HEK293 (cell line): ENCODE measurements at regions not wholly inside any gene's neighbourhood (a gene's known extent, or its start where the extent isn't known, plus 50 kb on each side); places are given as distances from the start of the nearest gene placed in this dataset.

Experiments
- CTCF ChIA-PET: fragments of 350-600 bp; formaldehyde crosslinking; extraction: SDS; loops from one replicate; lab custom pipeline; 2021; ENCODE audit warnings: antibody characterized with exemption; lab: Yijun Ruan, JAX
- POLR2A ChIA-PET: fragments of 300-600 bp; formaldehyde crosslinking; extraction: SDS; loops from one replicate; lab custom pipeline; 2020; ENCODE audit warnings: antibody characterized with exemption, inconsistent platforms; lab: Yijun Ruan, JAX
- H3K27ac ChIP-seq: fragments of 200-500 bp; sonication (Bioruptor generic); 2 replicates; pipeline ENCODE4 v1.5.1; 2014; ENCODE audit warnings: low read depth, low read length, control low read depth, inconsistent platforms; ENCODE audit errors: extremely low read depth
- H3K36me3 ChIP-seq, 2 experiments: fragments of 200-500 bp in 1 of 2; sonication (Bioruptor generic) in 1 of 2; 1 replicate in 1 of 2; 2 replicates in 1 of 2; pipeline ENCODE4 v1.5.1; 2014 to 2017; ENCODE audit warnings: inconsistent platforms in 2 of 2, low read length in 2 of 2; ENCODE audit not compliant: control insufficient read depth in 2 of 2, insufficient read depth in 1 of 2
- H3K4me1 ChIP-seq: fragments of 200-500 bp; sonication (Bioruptor generic); 2 replicates; pipeline ENCODE4 v1.5.1; 2014; ENCODE audit warnings: mild to moderate bottlenecking, low read length, inconsistent platforms; ENCODE audit not compliant: control insufficient read depth, insufficient read depth
- H3K4me3 ChIP-seq: 2 replicates; pipeline ENCODE4 v1.5.1; 2011; ENCODE audit warnings: low read depth, mild to moderate bottlenecking, control low read depth, low read length, moderate library complexity
- H3K9me3 ChIP-seq: fragments of 200-500 bp; sonication (Bioruptor generic); 2 replicates; pipeline ENCODE4 v1.5.1; 2014; ENCODE audit warnings: low read depth, low read length, inconsistent platforms; ENCODE audit not compliant: control insufficient read depth, insufficient read depth
- EGR2 ChIP-seq: fragments of 450-650 bp; formaldehyde crosslinking; IDR thresholded peaks from 2 replicates; pipeline ENCODE4 v1.5.1; 2016; ENCODE audit warnings: low read depth, missing biosample characterization, missing genetic modification characterization
- GLIS1 ChIP-seq: fragments of 450-650 bp; formaldehyde crosslinking; IDR thresholded peaks from 2 replicates; pipeline ENCODE4 v1.5.1; 2016; ENCODE audit warnings: missing biosample characterization, missing genetic modification characterization
- MEIS1 ChIP-seq: sonication (generic); formaldehyde crosslinking; IDR thresholded peaks from 2 replicates; pipeline ENCODE4 v1.8.1; 2022; ENCODE audit warnings: missing genetic modification reagents, mild to moderate bottlenecking, borderline replicate concordance
- TCF7L2 ChIP-seq: IDR thresholded peaks from 2 replicates; pipeline ENCODE4 v1.6.1; 2011; ENCODE audit warnings: low read depth, mild to moderate bottlenecking, inconsistent platforms, low read length, moderate library complexity, borderline replicate concordance
- TRIM28 ChIP-seq: IDR thresholded peaks from 2 replicates; pipeline ENCODE4 v1.6.1; 2011; ENCODE audit warnings: low read length, control low read depth, borderline replicate concordance
- YY1 ChIP-seq: fragments of 450-650 bp; formaldehyde crosslinking; IDR thresholded peaks from 2 replicates; pipeline ENCODE4 v1.5.1; 2018; ENCODE audit warnings: missing biosample characterization, missing genetic modification characterization
- ZBTB21 ChIP-seq: fragments of 450-650 bp; formaldehyde crosslinking; IDR thresholded peaks from 2 replicates; pipeline ENCODE4 v1.5.1; 2017; ENCODE audit warnings: missing biosample characterization, missing genetic modification characterization
- ZNF155 ChIP-seq: fragments of 450-650 bp; formaldehyde crosslinking; IDR thresholded peaks from 2 replicates; pipeline ENCODE4 v1.5.1; 2016; ENCODE audit warnings: missing biosample characterization, missing genetic modification characterization
- ZNF202 ChIP-seq: fragments of 450-650 bp; formaldehyde crosslinking; IDR thresholded peaks from 2 replicates; pipeline ENCODE4 v1.5.1; 2016; ENCODE audit warnings: missing biosample characterization, missing genetic modification characterization, borderline replicate concordance
- ZNF214 ChIP-seq: fragments of 450-650 bp; formaldehyde crosslinking; IDR thresholded peaks from 2 replicates; pipeline ENCODE4 v1.5.1; 2017; ENCODE audit warnings: missing biosample characterization, mild to moderate bottlenecking, missing genetic modification characterization, borderline replicate concordance
- ZNF292 ChIP-seq: fragments of 450-650 bp; formaldehyde crosslinking; IDR thresholded peaks from 2 replicates; pipeline ENCODE4 v1.5.1; 2016; ENCODE audit warnings: low read depth, missing biosample characterization, missing genetic modification characterization, borderline replicate concordance
- ZNF302 ChIP-seq: fragments of 450-650 bp; formaldehyde crosslinking; IDR thresholded peaks from 2 replicates; pipeline ENCODE4 v1.5.1; 2016; ENCODE audit warnings: missing biosample characterization, missing genetic modification characterization, low read depth
- ZNF530 ChIP-seq: fragments of 450-650 bp; formaldehyde crosslinking; IDR thresholded peaks from 2 replicates; pipeline ENCODE4 v1.5.1; 2016; ENCODE audit warnings: low read depth, missing biosample characterization, missing genetic modification characterization
- ZNF664 ChIP-seq: fragments of 450-650 bp; formaldehyde crosslinking; IDR thresholded peaks from 2 replicates; pipeline ENCODE4 v1.5.1; 2016; ENCODE audit warnings: missing biosample characterization, missing genetic modification characterization
- ZNF747 ChIP-seq: fragments of 450-650 bp; formaldehyde crosslinking; IDR thresholded peaks from 2 replicates; pipeline ENCODE4 v1.5.1; 2016; ENCODE audit warnings: missing biosample characterization, missing genetic modification characterization
- TF ChIP-seq, protein P1 (sequence below): sonication (generic); formaldehyde crosslinking; IDR thresholded peaks from 2 replicates; pipeline ENCODE4 v1.8.1; 2022; ENCODE audit warnings: mild to moderate bottlenecking, moderate library complexity, missing genetic modification reagents
- TF ChIP-seq, protein P2 (sequence below): fragments of 450-650 bp; formaldehyde crosslinking; IDR thresholded peaks from 2 replicates; pipeline ENCODE4 v1.5.1; 2016; ENCODE audit warnings: missing biosample characterization, missing genetic modification characterization
- TF ChIP-seq, protein P3 (sequence below): fragments of 450-650 bp; formaldehyde crosslinking; IDR thresholded peaks from 2 replicates; pipeline ENCODE4 v1.5.1; 2016; ENCODE audit warnings: missing biosample characterization, missing genetic modification characterization
- TF ChIP-seq, protein P4 (sequence below): fragments of 450-650 bp; formaldehyde crosslinking; IDR thresholded peaks from 2 replicates; pipeline ENCODE4 v1.5.1; 2016; ENCODE audit warnings: missing biosample characterization, missing genetic modification characterization, low read depth
- TF ChIP-seq, protein P5 (sequence below): fragments of 450-650 bp; IDR thresholded peaks from 2 replicates; pipeline ENCODE4 v1.5.1; 2018; ENCODE audit warnings: missing biosample characterization, missing genetic modification characterization
- TF ChIP-seq, protein P6 (sequence below): fragments of 450-650 bp; formaldehyde crosslinking; IDR thresholded peaks from 2 replicates; pipeline ENCODE4 v1.5.1; 2016; ENCODE audit warnings: missing biosample characterization, missing genetic modification characterization
- TF ChIP-seq, protein P7 (sequence below): fragments of 450-650 bp; formaldehyde crosslinking; IDR thresholded peaks from 2 replicates; pipeline ENCODE4 v1.5.1; 2017; ENCODE audit warnings: missing biosample characterization, missing genetic modification characterization

DNA sequence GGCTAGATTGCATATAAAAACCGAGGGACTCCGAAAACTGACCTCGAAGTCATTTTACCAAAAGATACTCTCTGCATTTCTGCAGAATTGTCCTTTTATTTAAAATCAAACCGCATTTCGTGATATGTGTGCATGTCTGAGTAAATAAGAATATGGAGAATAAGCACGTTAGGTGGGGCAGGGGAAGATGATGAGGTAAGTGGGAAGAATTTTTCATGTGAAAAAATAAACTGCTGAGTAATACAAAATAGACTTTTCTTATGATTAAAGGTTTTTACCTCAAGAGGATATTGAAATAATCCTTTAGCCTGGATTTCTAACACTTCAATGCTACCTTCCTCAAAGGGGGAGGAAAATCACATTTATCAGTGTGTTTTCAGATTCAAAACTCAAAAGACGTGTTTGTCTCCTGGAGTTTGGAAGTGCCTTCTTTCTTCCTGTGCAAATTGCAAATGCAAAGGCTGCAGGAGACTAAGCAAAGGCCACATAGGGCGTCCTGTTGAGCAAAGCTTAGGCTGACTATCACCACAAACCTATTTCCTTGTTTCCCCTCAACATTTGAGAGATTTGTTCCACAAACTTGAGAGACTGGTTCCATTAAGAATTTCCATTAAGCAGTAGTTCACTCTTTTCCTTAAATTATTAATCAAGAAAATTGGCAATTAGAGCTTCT is 813.5 kb downstream of the MCTP2 start (continued):
- TF ChIP-seq, protein P1, sequence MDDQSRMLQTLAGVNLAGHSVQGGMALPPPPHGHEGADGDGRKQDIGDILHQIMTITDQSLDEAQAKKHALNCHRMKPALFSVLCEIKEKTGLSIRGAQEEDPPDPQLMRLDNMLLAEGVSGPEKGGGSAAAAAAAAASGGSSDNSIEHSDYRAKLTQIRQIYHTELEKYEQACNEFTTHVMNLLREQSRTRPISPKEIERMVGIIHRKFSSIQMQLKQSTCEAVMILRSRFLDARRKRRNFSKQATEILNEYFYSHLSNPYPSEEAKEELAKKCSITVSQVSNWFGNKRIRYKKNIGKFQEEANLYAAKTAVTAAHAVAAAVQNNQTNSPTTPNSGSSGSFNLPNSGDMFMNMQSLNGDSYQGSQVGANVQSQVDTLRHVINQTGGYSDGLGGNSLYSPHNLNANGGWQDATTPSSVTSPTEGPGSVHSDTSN (CRISPR knock-in tag): no peak
- TF ChIP-seq ZNF302 (tag by site-specific recombination) (no peak), ZNF530 (no peak)

DNA sequence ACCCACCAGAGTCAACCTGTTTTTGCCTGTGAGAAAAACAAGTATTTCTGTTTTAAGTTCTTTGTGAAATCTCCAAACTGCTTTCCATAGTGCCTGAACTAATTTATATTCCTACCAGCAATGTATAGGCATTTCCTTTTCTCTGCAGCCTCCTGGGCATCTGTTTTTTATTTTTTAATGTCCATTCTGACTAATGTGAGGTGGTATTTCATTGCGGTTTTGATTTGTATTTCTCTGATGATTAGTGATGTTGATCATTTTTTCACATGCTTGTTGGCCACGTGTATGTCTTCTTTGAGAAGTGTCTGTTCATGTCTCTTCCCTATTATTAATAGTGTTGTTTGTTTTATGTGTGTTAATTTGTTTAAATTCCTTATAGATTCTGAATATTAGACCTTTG is 820.5 kb downstream of the MCTP2 start:
- H3K9me3 ChIP-seq: no peaks in the 10 kb centered on the region
- POLR2A ChIA-PET: no interaction called here

DNA sequence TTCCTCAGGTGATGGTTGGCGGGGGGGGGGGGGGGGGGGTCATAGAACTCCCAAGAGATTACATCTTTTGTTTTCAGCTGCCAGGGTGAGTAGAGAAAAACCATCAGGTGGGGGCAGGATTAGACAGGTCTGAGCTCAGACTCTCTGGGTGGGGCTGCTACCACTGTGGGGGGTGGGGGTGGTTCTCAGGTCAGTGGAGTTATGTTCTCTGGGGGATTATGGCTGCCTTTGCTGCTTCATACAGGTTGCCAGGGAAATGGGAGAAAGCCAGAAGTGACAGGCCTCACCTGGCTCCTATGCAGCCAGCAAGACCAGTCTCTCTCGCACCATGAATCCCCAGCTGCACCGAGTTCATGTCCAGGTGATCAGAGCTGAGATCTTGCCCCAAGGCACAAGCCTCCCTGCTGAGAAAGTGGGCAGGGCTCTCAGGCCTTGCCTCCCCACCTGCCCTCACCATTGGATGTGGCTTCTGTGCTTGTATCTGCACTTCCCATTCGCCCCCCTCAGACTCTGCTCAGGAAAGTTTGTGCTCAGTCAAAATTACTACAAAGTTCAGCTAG is 828.1 kb downstream of the MCTP2 start:
- CTCF ChIA-PET: no interaction called here
- no peaks in the 10 kb centered on the region for H3K36me3 ChIP-seq
- POLR2A ChIA-PET: no interaction called here
- H3K4me3 ChIP-seq: no peak overlapping the region
- H3K9me3 ChIP-seq: no peaks in the 10 kb centered on the region; the same call in 1 of the 2 replicates
- H3K27ac ChIP-seq: no peak overlapping the region
- no peaks in the 10 kb centered on the region for H3K4me1 ChIP-seq
- TF ChIP-seq ZNF155 (tag by site-specific recombination) (no peak), ZBTB21 (tag by site-specific recombination) (no peak), ZNF202 (tag by site-specific recombination) (no peak)
- TF ChIP-seq, protein P2, sequence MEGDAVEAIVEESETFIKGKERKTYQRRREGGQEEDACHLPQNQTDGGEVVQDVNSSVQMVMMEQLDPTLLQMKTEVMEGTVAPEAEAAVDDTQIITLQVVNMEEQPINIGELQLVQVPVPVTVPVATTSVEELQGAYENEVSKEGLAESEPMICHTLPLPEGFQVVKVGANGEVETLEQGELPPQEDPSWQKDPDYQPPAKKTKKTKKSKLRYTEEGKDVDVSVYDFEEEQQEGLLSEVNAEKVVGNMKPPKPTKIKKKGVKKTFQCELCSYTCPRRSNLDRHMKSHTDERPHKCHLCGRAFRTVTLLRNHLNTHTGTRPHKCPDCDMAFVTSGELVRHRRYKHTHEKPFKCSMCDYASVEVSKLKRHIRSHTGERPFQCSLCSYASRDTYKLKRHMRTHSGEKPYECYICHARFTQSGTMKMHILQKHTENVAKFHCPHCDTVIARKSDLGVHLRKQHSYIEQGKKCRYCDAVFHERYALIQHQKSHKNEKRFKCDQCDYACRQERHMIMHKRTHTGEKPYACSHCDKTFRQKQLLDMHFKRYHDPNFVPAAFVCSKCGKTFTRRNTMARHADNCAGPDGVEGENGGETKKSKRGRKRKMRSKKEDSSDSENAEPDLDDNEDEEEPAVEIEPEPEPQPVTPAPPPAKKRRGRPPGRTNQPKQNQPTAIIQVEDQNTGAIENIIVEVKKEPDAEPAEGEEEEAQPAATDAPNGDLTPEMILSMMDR: no peak
- TF ChIP-seq, protein P3, sequence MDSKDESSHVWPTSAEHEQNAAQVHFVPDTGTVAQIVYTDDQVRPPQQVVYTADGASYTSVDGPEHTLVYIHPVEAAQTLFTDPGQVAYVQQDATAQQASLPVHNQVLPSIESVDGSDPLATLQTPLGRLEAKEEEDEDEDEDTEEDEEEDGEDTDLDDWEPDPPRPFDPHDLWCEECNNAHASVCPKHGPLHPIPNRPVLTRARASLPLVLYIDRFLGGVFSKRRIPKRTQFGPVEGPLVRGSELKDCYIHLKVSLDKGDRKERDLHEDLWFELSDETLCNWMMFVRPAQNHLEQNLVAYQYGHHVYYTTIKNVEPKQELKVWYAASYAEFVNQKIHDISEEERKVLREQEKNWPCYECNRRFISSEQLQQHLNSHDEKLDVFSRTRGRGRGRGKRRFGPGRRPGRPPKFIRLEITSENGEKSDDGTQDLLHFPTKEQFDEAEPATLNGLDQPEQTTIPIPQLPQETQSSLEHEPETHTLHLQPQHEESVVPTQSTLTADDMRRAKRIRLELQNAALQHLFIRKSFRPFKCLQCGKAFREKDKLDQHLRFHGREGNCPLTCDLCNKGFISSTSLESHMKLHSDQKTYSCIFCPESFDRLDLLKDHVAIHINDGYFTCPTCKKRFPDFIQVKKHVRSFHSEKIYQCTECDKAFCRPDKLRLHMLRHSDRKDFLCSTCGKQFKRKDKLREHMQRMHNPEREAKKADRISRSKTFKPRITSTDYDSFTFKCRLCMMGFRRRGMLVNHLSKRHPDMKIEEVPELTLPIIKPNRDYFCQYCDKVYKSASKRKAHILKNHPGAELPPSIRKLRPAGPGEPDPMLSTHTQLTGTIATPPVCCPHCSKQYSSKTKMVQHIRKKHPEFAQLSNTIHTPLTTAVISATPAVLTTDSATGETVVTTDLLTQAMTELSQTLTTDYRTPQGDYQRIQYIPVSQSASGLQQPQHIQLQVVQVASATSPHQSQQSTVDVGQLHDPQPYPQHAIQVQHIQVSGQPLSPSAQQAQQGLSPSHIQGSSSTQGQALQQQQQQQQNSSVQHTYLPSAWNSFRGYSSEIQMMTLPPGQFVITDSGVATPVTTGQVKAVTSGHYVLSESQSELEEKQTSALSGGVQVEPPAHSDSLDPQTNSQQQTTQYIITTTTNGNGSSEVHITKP: no peak

More for the DNA sequence above, 820.5 kb downstream of the MCTP2 start:
- H3K27ac ChIP-seq: no peak overlapping the region
- H3K4me3 ChIP-seq: no peak overlapping the region
- no peaks in the 10 kb centered on the region for H3K4me1 ChIP-seq
- TF ChIP-seq ZNF292 (no peak), ZNF214 (tag by site-specific recombination) (no peak), TRIM28 (no peak), MEIS1 (CRISPR knock-in tag) (no peak), EGR2 (tag by site-specific recombination) (no peak), ZNF747 (tag by site-specific recombination) (no peak), YY1 (tag by site-specific recombination) (no peak), ZNF664 (tag by site-specific recombination) (no peak), GLIS1 (tag by site-specific recombination) (no peak), ZNF155 (tag by site-specific recombination) (no peak), TCF7L2 (no peak)
- TF ChIP-seq, protein P4, sequence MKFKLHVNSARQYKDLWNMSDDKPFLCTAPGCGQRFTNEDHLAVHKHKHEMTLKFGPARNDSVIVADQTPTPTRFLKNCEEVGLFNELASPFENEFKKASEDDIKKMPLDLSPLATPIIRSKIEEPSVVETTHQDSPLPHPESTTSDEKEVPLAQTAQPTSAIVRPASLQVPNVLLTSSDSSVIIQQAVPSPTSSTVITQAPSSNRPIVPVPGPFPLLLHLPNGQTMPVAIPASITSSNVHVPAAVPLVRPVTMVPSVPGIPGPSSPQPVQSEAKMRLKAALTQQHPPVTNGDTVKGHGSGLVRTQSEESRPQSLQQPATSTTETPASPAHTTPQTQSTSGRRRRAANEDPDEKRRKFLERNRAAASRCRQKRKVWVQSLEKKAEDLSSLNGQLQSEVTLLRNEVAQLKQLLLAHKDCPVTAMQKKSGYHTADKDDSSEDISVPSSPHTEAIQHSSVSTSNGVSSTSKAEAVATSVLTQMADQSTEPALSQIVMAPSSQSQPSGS (tag by site-specific recombination): no peak
- TF ChIP-seq, protein P5, sequence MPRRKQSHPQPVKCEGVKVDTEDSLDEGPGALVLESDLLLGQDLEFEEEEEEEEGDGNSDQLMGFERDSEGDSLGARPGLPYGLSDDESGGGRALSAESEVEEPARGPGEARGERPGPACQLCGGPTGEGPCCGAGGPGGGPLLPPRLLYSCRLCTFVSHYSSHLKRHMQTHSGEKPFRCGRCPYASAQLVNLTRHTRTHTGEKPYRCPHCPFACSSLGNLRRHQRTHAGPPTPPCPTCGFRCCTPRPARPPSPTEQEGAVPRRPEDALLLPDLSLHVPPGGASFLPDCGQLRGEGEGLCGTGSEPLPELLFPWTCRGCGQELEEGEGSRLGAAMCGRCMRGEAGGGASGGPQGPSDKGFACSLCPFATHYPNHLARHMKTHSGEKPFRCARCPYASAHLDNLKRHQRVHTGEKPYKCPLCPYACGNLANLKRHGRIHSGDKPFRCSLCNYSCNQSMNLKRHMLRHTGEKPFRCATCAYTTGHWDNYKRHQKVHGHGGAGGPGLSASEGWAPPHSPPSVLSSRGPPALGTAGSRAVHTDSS: no peak
- TF ChIP-seq, protein P6, sequence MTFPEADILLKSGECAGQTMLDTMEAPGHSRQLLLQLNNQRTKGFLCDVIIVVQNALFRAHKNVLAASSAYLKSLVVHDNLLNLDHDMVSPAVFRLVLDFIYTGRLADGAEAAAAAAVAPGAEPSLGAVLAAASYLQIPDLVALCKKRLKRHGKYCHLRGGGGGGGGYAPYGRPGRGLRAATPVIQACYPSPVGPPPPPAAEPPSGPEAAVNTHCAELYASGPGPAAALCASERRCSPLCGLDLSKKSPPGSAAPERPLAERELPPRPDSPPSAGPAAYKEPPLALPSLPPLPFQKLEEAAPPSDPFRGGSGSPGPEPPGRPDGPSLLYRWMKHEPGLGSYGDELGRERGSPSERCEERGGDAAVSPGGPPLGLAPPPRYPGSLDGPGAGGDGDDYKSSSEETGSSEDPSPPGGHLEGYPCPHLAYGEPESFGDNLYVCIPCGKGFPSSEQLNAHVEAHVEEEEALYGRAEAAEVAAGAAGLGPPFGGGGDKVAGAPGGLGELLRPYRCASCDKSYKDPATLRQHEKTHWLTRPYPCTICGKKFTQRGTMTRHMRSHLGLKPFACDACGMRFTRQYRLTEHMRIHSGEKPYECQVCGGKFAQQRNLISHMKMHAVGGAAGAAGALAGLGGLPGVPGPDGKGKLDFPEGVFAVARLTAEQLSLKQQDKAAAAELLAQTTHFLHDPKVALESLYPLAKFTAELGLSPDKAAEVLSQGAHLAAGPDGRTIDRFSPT: no peak
- TF ChIP-seq, protein P7, sequence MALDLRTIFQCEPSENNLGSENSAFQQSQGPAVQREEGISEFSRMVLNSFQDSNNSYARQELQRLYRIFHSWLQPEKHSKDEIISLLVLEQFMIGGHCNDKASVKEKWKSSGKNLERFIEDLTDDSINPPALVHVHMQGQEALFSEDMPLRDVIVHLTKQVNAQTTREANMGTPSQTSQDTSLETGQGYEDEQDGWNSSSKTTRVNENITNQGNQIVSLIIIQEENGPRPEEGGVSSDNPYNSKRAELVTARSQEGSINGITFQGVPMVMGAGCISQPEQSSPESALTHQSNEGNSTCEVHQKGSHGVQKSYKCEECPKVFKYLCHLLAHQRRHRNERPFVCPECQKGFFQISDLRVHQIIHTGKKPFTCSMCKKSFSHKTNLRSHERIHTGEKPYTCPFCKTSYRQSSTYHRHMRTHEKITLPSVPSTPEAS (tag by site-specific recombination): no peak
- CTCF ChIA-PET: no interaction called here
- no peaks in the 10 kb centered on the region for H3K36me3 ChIP-seq
